Endodermal cell (in vitro differentiated cells): ENCODE measurements at regions not wholly inside any gene's neighbourhood (a gene's known extent, or its start where the extent isn't known, plus 50 kb on each side); places are given as distances from the start of the nearest gene placed in this dataset.

Source experiments
- DNase-seq: peaks from one replicate; pipeline ENCODE4 v3.0.0-alpha.2; 2017
- H3K27ac ChIP-seq: 2 replicates; pipeline ENCODE4 v1.5.1; 2013; ENCODE audit warnings: mild to moderate bottlenecking, low read depth, low read length, moderate library complexity
- H3K27me3 ChIP-seq: 2 replicates; pipeline ENCODE4 v1.6.1; 2013; ENCODE audit warnings: mild to moderate bottlenecking, low read length, moderate library complexity; ENCODE audit not compliant: insufficient read depth, control insufficient read depth, poor library complexity, severe bottlenecking
- H3K36me3 ChIP-seq: 2 replicates; pipeline ENCODE4 v1.7.0; 2013; ENCODE audit warnings: mild to moderate bottlenecking, low read length, moderate library complexity; ENCODE audit not compliant: control insufficient read depth, insufficient read depth
- H3K4me1 ChIP-seq: one replicate; pipeline ENCODE4 v1.7.0; 2013; ENCODE audit warnings: low read length; ENCODE audit not compliant: control insufficient read depth, insufficient read depth
- H3K4me3 ChIP-seq: 2 replicates; pipeline ENCODE4 v1.5.1; 2013; ENCODE audit warnings: mild to moderate bottlenecking, low read length, moderate library complexity
- H3K9ac ChIP-seq: 2 replicates; pipeline ENCODE4 v1.6.1; 2013; ENCODE audit warnings: mild to moderate bottlenecking, low read length, moderate library complexity; ENCODE audit not compliant: poor library complexity, severe bottlenecking; ENCODE audit errors: extremely low read depth
- H3K9me3 ChIP-seq: 2 replicates; pipeline ENCODE4 v1.6.1; 2013; ENCODE audit warnings: mild to moderate bottlenecking, low read length, moderate library complexity; ENCODE audit not compliant: control insufficient read depth
- H3K27ac Mint-ChIP-seq: 2 replicates; pipeline ENCODE4 v1.8.0; 2020; ENCODE audit warnings: mixed read lengths
- H3K27me3 Mint-ChIP-seq: 2 replicates; pipeline ENCODE4 v1.8.0; 2021; ENCODE audit warnings: mild to moderate bottlenecking, mixed read lengths; ENCODE audit not compliant: insufficient read depth
- H3K36me3 Mint-ChIP-seq: 2 replicates; pipeline ENCODE4 v1.8.0; 2020; ENCODE audit warnings: low read depth, mixed read lengths
- H3K4me1 Mint-ChIP-seq: 2 replicates; pipeline ENCODE4 v1.8.0; 2020; ENCODE audit warnings: mixed read lengths
- H3K4me3 Mint-ChIP-seq: 2 replicates; pipeline ENCODE4 v1.8.0; 2020; ENCODE audit warnings: mild to moderate bottlenecking, moderate library complexity, mixed read lengths
- H3K9me3 Mint-ChIP-seq: 2 replicates; pipeline ENCODE4 v1.8.0; 2020; ENCODE audit warnings: mild to moderate bottlenecking, mixed read lengths
- WGBS, 2 experiments: methylation state at CpG; one replicate each; pipeline versions ENCODE4 v1.1.5 to v1.1.7; 2013; ENCODE audit warnings: missing lambda C conversion rate in 2 of 2, mixed read lengths in 1 of 2; ENCODE audit not compliant: insufficient coverage in 1 of 2, insufficient read length in 1 of 2; 5-methylcytosine and 5-hydroxymethylcytosine counted together
- TF ChIP-seq, protein P1 (sequence below): fragments of 200-600 bp; sonication (generic); conservative IDR thresholded peaks from 2 replicates; pipeline ENCODE4 v1.5.0; 2021; ENCODE audit warnings: antibody characterized with exemption, mild to moderate bottlenecking

DNA sequence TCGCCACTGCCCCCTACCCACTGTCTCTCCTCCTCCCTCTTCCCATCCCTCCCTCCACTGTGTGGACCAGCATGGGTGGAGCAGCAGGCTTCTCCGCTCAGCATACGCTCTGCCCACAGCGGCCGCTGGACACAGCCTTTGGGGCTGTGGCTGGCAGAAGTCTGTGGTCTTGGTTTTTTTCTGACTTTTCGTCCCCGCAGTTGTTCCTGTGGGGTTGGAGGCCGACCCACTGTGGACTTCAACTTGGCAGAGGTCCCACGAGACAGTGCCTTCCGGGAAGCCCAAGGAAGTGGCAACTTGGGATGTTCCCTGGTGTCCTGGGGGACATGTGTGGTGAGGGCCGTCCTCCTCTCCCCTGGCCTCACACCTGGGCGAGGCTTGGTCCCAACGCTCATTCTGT, 162.5 kb upstream of the C1orf174 start:
- DNase-seq, result no peak
- WGBS, 2 experiments, result 80 to 90% methylated on average over 1 to 13 of the region's 13 CpGs
- TF ChIP-seq, protein P1, sequence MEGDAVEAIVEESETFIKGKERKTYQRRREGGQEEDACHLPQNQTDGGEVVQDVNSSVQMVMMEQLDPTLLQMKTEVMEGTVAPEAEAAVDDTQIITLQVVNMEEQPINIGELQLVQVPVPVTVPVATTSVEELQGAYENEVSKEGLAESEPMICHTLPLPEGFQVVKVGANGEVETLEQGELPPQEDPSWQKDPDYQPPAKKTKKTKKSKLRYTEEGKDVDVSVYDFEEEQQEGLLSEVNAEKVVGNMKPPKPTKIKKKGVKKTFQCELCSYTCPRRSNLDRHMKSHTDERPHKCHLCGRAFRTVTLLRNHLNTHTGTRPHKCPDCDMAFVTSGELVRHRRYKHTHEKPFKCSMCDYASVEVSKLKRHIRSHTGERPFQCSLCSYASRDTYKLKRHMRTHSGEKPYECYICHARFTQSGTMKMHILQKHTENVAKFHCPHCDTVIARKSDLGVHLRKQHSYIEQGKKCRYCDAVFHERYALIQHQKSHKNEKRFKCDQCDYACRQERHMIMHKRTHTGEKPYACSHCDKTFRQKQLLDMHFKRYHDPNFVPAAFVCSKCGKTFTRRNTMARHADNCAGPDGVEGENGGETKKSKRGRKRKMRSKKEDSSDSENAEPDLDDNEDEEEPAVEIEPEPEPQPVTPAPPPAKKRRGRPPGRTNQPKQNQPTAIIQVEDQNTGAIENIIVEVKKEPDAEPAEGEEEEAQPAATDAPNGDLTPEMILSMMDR, result no peak
- Mint-ChIP-seq H3K36me3 (no peaks in the 10 kb centered on the region), H3K4me1 (no peaks in the 10 kb centered on the region), H3K9me3 (no peaks in the 10 kb centered on the region), H3K27me3 (no peaks in the 10 kb centered on the region), H3K4me3 (no peak overlapping the region), H3K27ac (no peak overlapping the region)
- no peaks in the 10 kb centered on the region for H3K4me1 ChIP-seq
- H3K27me3 ChIP-seq, result no peaks in the 10 kb centered on the region
- H3K9ac ChIP-seq, result no peak overlapping the region
- peaks cover 17% of the 10 kb centered on the region for H3K9me3 ChIP-seq
- no peaks in the 10 kb centered on the region for H3K36me3 ChIP-seq
- H3K4me3 ChIP-seq, result no peak overlapping the region
- no peak overlapping the region for H3K27ac ChIP-seq

DNA sequence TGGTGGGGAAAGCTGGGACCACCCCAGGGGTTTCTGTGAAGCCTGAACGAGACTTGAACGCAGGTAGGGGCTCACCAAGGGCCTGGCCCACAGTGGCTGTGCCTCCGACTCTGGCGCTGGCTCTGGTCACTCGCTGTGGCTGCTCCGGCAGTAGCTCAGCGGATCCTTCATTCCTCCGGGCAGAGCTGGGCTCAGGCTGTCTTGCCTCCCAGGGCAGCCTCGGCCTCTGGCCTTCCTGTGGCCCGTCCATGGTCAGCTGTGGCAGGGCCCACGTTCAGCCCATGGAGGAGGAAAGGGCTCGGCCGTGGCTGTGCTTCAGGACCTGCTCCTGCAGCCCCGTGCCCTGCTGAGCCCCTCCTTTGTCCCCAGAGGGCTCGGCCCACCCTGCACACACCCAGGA, 162.9 kb upstream of the C1orf174 start:
- no peaks in the 10 kb centered on the region for H3K9me3 Mint-ChIP-seq
- Histone ChIP-seq H3K4me3 (no peak overlapping the region), H3K4me1 (no peaks in the 10 kb centered on the region), H3K9ac (no peak overlapping the region), H3K27me3 (no peaks in the 10 kb centered on the region), H3K36me3 (no peaks in the 10 kb centered on the region), H3K27ac (no peak overlapping the region), H3K9me3 (peaks cover 17% of the 10 kb centered on the region)
- no peak overlapping the region for H3K27ac Mint-ChIP-seq
- TF ChIP-seq, protein P1, result no peak
- no peaks in the 10 kb centered on the region for H3K4me1 Mint-ChIP-seq
- H3K4me3 Mint-ChIP-seq, result no peak overlapping the region
- 88 to 91% methylated on average over 6 to 15 of the region's 15 CpGs for WGBS, 2 experiments
- no peaks in the 10 kb centered on the region for H3K27me3 Mint-ChIP-seq
- no peaks in the 10 kb centered on the region for H3K36me3 Mint-ChIP-seq
- DNase-seq, result no peak

DNA sequence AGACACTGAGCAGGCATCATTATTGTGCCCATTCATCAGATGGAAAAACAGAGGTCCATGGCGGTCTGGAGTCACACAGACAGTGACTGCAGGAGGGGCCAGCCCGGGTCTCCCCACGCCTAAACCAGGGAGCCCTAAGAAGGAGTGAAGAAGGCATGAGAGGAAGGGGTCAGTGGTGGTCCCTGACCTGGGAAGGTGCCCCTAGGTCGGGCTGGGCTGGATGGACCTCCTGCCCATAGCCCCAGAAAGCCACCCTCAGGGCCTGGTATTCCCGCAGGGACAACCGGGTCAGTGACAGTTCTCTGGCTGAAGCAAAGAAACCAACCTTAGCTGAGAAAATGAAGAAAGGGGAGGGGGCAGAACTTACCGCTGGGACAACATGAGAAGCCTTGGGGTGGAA, 163.4 kb upstream of the C1orf174 start:
- TF ChIP-seq, protein P1, result no peak
- Histone ChIP-seq H3K27ac (no peak overlapping the region), H3K9ac (no peak overlapping the region), H3K4me1 (no peaks in the 10 kb centered on the region), H3K4me3 (no peak overlapping the region), H3K9me3 (peaks cover 17% of the 10 kb centered on the region), H3K36me3 (no peaks in the 10 kb centered on the region), H3K27me3 (no peaks in the 10 kb centered on the region)
- Mint-ChIP-seq H3K9me3 (no peaks in the 10 kb centered on the region), H3K27ac (no peak overlapping the region), H3K4me3 (no peak overlapping the region), H3K36me3 (no peaks in the 10 kb centered on the region), H3K27me3 (no peaks in the 10 kb centered on the region), H3K4me1 (no peaks in the 10 kb centered on the region)
- no peak for DNase-seq
- 73 to 84% methylated on average over 4 to 7 of the region's 7 CpGs for WGBS, 2 experiments
